HCT116 (cell line): ENCODE measurements at regions not wholly inside any gene's neighbourhood (a gene's known extent, or its start where the extent isn't known, plus 50 kb on each side); places are given as distances from the start of the nearest gene placed in this dataset.

Experiments
- ATF3 ChIP-seq: IDR thresholded peaks from 2 replicates; pipeline ENCODE4 v1.6.1; 2012
- ELF1 ChIP-seq: IDR thresholded peaks from 2 replicates; pipeline ENCODE4 v1.6.1; 2012; ENCODE audit warnings: low read depth, borderline replicate concordance
- EZH2 ChIP-seq: fragments of 200-600 bp; sonication (generic); IDR thresholded peaks from 2 replicates; pipeline ENCODE4 v1.6.1; 2017; ENCODE audit warnings: antibody characterized with exemption, mixed run types
- EZH2phosphoT487 ChIP-seq: fragments of 200-600 bp; IDR thresholded peaks from 2 replicates; pipeline ENCODE4 v1.6.1; 2018; ENCODE audit warnings: antibody characterized with exemption, borderline replicate concordance
- JUND ChIP-seq: IDR thresholded peaks from 2 replicates; pipeline ENCODE4 v1.6.1; 2012
- POLR2A ChIP-seq: IDR thresholded peaks from 2 replicates; pipeline ENCODE4 v1.7.0; 2011; ENCODE audit warnings: borderline replicate concordance; ENCODE audit not compliant: insufficient read depth, insufficient read length; ENCODE audit errors: extremely low read depth
- POLR2AphosphoS5 ChIP-seq: IDR thresholded peaks from 2 replicates; pipeline ENCODE4 v1.6.1; 2011; ENCODE audit warnings: mild to moderate bottlenecking, low read depth, low read length, moderate library complexity
- RAD21 ChIP-seq: IDR thresholded peaks from 2 replicates; pipeline ENCODE4 v1.6.1; 2012; ENCODE audit warnings: low read depth, mild to moderate bottlenecking
- SIN3A ChIP-seq: IDR thresholded peaks from 2 replicates; pipeline ENCODE4 v1.6.1; 2012; ENCODE audit warnings: low read depth
- YY1 ChIP-seq: IDR thresholded peaks from 2 replicates; pipeline ENCODE4 v1.6.1; 2011; ENCODE audit warnings: low read length, low read depth, moderate library complexity, mild to moderate bottlenecking; ENCODE audit not compliant: insufficient replicate concordance; ENCODE audit errors: extremely low read depth
- TF ChIP-seq, protein P1 (sequence below): IDR thresholded peaks from 2 replicates; pipeline ENCODE4 v1.6.1; 2012
- TF ChIP-seq, protein P2 (sequence below), 3 experiments: fragments of 200-600 bp in 1 of 3; sonication (generic) in 1 of 3; IDR thresholded peaks in 2 of 3; conservative IDR thresholded peaks in 1 of 3; 2 replicates each; pipeline ENCODE4 v1.5.1; 2012 to 2017; ENCODE audit warnings: low read depth in 2 of 3, low read length in 2 of 3, antibody characterized with exemption in 1 of 3, borderline replicate concordance in 1 of 3, control low read depth in 1 of 3, mild to moderate bottlenecking in 1 of 3, mixed read lengths in 1 of 3, mixed run types in 1 of 3, moderate library complexity in 1 of 3; ENCODE audit not compliant: insufficient read depth in 1 of 3
- TF ChIP-seq, protein P3 (sequence below): IDR thresholded peaks from 2 replicates; pipeline ENCODE4 v1.6.1; 2012; ENCODE audit warnings: low read depth

DNA sequence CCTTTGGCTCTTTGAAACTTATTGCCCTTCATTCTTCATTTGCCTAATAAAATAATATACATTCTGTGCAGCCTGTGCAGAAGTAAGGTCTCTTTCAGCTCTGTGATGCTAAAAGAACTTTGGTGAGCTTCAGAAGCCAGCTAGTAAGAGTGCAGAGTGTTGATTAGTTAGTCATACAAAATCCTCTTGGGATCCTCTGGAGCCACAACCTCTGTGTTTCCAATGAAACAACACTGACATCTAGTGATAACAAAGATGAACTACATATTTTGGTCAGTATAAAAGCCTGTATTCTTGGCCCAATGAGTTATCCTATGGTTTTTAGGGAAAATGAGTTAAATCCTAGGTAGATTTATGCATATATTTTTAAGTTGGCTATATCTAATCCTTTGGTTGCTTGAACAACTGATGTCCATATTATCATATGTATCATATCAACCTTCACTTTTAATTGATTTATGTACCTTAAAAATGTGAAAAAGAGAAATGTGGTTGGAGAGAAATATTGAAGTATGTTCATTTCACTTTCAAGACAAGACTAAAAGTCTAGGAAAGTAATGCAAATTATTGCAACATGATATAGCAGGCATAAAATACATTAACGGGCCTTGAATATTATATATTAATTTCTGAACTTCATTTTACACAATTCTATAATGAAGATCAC, 158.4 kb downstream of the KLHL28 start:
- TF ChIP-seq, protein P1, sequence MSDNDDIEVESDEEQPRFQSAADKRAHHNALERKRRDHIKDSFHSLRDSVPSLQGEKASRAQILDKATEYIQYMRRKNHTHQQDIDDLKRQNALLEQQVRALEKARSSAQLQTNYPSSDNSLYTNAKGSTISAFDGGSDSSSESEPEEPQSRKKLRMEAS, result no peak
- TF ChIP-seq POLR2AphosphoS5, result no peak
- TF ChIP-seq YY1, result no peak
- TF ChIP-seq, protein P2, sequence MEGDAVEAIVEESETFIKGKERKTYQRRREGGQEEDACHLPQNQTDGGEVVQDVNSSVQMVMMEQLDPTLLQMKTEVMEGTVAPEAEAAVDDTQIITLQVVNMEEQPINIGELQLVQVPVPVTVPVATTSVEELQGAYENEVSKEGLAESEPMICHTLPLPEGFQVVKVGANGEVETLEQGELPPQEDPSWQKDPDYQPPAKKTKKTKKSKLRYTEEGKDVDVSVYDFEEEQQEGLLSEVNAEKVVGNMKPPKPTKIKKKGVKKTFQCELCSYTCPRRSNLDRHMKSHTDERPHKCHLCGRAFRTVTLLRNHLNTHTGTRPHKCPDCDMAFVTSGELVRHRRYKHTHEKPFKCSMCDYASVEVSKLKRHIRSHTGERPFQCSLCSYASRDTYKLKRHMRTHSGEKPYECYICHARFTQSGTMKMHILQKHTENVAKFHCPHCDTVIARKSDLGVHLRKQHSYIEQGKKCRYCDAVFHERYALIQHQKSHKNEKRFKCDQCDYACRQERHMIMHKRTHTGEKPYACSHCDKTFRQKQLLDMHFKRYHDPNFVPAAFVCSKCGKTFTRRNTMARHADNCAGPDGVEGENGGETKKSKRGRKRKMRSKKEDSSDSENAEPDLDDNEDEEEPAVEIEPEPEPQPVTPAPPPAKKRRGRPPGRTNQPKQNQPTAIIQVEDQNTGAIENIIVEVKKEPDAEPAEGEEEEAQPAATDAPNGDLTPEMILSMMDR (IDR thresholded peaks at IDR 0.05 in 2 of 3, conservative IDR thresholded peaks at IDR 0.05 in 1 of 3; ENCODE audit: borderline replicate concordance in 1 of 3, insufficient read depth in 1 of 3, low read depth in 2 of 3, low read length in 2 of 3), result peak in 2 of 3 experiments; percentile 47 to 78; a peak in 3 of 6 replicates
- peak; percentile 70 for TF ChIP-seq RAD21
- no peak for TF ChIP-seq JUND
- TF ChIP-seq SIN3A, result no peak
- TF ChIP-seq EZH2, result no peak
- no peak for TF ChIP-seq POLR2A
- no peak for TF ChIP-seq ELF1
- no peak for TF ChIP-seq EZH2phosphoT487
- TF ChIP-seq, protein P3, sequence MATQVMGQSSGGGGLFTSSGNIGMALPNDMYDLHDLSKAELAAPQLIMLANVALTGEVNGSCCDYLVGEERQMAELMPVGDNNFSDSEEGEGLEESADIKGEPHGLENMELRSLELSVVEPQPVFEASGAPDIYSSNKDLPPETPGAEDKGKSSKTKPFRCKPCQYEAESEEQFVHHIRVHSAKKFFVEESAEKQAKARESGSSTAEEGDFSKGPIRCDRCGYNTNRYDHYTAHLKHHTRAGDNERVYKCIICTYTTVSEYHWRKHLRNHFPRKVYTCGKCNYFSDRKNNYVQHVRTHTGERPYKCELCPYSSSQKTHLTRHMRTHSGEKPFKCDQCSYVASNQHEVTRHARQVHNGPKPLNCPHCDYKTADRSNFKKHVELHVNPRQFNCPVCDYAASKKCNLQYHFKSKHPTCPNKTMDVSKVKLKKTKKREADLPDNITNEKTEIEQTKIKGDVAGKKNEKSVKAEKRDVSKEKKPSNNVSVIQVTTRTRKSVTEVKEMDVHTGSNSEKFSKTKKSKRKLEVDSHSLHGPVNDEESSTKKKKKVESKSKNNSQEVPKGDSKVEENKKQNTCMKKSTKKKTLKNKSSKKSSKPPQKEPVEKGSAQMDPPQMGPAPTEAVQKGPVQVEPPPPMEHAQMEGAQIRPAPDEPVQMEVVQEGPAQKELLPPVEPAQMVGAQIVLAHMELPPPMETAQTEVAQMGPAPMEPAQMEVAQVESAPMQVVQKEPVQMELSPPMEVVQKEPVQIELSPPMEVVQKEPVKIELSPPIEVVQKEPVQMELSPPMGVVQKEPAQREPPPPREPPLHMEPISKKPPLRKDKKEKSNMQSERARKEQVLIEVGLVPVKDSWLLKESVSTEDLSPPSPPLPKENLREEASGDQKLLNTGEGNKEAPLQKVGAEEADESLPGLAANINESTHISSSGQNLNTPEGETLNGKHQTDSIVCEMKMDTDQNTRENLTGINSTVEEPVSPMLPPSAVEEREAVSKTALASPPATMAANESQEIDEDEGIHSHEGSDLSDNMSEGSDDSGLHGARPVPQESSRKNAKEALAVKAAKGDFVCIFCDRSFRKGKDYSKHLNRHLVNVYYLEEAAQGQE, result no peak
- TF ChIP-seq ATF3, result no peak
